Vagina (tissue), 2 donors: ENCODE measurements at regions not wholly inside any gene's neighbourhood (a gene's known extent, or its start where the extent isn't known, plus 50 kb on each side); places are given as distances from the start of the nearest gene placed in this dataset.

Experiments used
- DNase-seq, 2 donors: peaks; one replicate each; pipeline ENCODE4 v3.0.0-alpha.2; 2017; ENCODE audit errors: extremely low spot score in 2 of 2
- H3K27ac ChIP-seq: fragments of 200-600 bp; sonication (generic); one replicate; pipeline ENCODE4 v1.5.1; 2019
- H3K27me3 ChIP-seq: fragments of 200-600 bp; sonication (generic); one replicate; pipeline ENCODE4 v1.5.1; 2019
- H3K36me3 ChIP-seq, 2 donors: fragments of 200-600 bp; sonication (generic); one replicate each; pipeline ENCODE4 v1.5.1; 2017 to 2019
- H3K4me1 ChIP-seq: fragments of 200-600 bp; sonication (generic); one replicate; pipeline ENCODE4 v1.5.1; 2019
- H3K4me3 ChIP-seq, 2 donors: fragments of 200-600 bp; sonication (generic); 1 replicate in 1 of 2; 2 replicates in 1 of 2; pipeline ENCODE4 v1.5.1; 2016 to 2019
- H3K9me3 ChIP-seq: fragments of 200-600 bp; sonication (generic); one replicate; pipeline ENCODE4 v1.5.1; 2019
- CTCF ChIP-seq, 3 experiments: fragments of 450-650 bp in 2 of 3; fragments of 200-600 bp in 1 of 3; sonication (generic) in 1 of 3; IDR thresholded peaks; one replicate each; pipeline ENCODE4 v1.5.1; 2017 to 2019; ENCODE audit warnings: antibody characterized with exemption in 3 of 3, mild to moderate bottlenecking in 2 of 3, moderate library complexity in 2 of 3
- POLR2A ChIP-seq, 2 donors: fragments of 450-650 bp; IDR thresholded peaks; one replicate each; pipeline ENCODE4 v1.6.1; 2017; ENCODE audit warnings: antibody characterized with exemption in 2 of 2, mild to moderate bottlenecking in 2 of 2, moderate library complexity in 2 of 2
- POLR2AphosphoS5 ChIP-seq, 2 donors: sonication (generic); formaldehyde crosslinking; IDR thresholded peaks; one replicate each; pipeline ENCODE4 v1.9.0; 2017; ENCODE audit warnings: antibody characterized with exemption in 2 of 2, mild to moderate bottlenecking in 2 of 2, low read depth in 1 of 2; ENCODE audit not compliant: insufficient read depth in 1 of 2
- intact Hi-C: fragments of 100-400 bp; cut with DNase I; formaldehyde crosslinking; loops from one replicate; pipeline ENCODE4 v1.15.1; 2023

- TF ChIP-seq CTCF (IDR thresholded peaks at IDR 0.05): no peak
- no peak for TF ChIP-seq POLR2A (IDR thresholded peaks at IDR 0.05)
- no peak for TF ChIP-seq POLR2AphosphoS5 (IDR thresholded peaks at IDR 0.05; ENCODE audit: insufficient read depth in 1 of 2, low read depth in 1 of 2)
- intact Hi-C loops: no loop called here
These were observed 1040.7 kb upstream of the B3GALT2 start for GRCh38 chr1:194227161-194227560.

GRCh38 chr1:194225821-194226220 lies 1039.4 kb upstream of the B3GALT2 start:
- H3K4me1 ChIP-seq: no peaks in the 10 kb centered on the region
- H3K9me3 ChIP-seq: no peaks in the 10 kb centered on the region
- intact Hi-C loops: no loop called here
- DNase-seq: no peak
- no peak overlapping the region for H3K4me3 ChIP-seq
- H3K36me3 ChIP-seq: no peaks in the 10 kb centered on the region
- TF ChIP-seq POLR2AphosphoS5 (IDR thresholded peaks at IDR 0.05; ENCODE audit: insufficient read depth in 1 of 2, low read depth in 1 of 2): no peak
- no peak for TF ChIP-seq CTCF (IDR thresholded peaks at IDR 0.05)
- TF ChIP-seq POLR2A (IDR thresholded peaks at IDR 0.05): no peak
- H3K27ac ChIP-seq: no peak overlapping the region
- H3K27me3 ChIP-seq: no peaks in the 10 kb centered on the region

More at GRCh38 chr1:194227161-194227560, 1040.7 kb upstream of the B3GALT2 start:
- H3K4me1 ChIP-seq: no peaks in the 10 kb centered on the region
- H3K27me3 ChIP-seq: no peaks in the 10 kb centered on the region
- H3K36me3 ChIP-seq: no peaks in the 10 kb centered on the region
- no peak overlapping the region for H3K27ac ChIP-seq
- DNase-seq: no peak
- no peak overlapping the region for H3K4me3 ChIP-seq
- H3K9me3 ChIP-seq: no peaks in the 10 kb centered on the region

GRCh38 chr1:194223596-194223995 lies 1037.2 kb upstream of the B3GALT2 start:
- no peak for DNase-seq
- TF ChIP-seq POLR2AphosphoS5 (IDR thresholded peaks at IDR 0.05; ENCODE audit: insufficient read depth in 1 of 2, low read depth in 1 of 2): no peak
- TF ChIP-seq CTCF (IDR thresholded peaks at IDR 0.05): no peak
- no peak for TF ChIP-seq POLR2A (IDR thresholded peaks at IDR 0.05)
- no peaks in the 10 kb centered on the region for H3K9me3 ChIP-seq
- H3K36me3 ChIP-seq: no peaks in the 10 kb centered on the region
- no peak overlapping the region for H3K27ac ChIP-seq
- H3K27me3 ChIP-seq: no peaks in the 10 kb centered on the region
- no peaks in the 10 kb centered on the region for H3K4me1 ChIP-seq
- intact Hi-C loops: no loop called here
- H3K4me3 ChIP-seq: no peak overlapping the region

- Histone ChIP-seq H3K27me3 (no peaks in the 10 kb centered on the region), H3K36me3 (no peaks in the 10 kb centered on the region)
These were observed 1029.0 kb upstream of the B3GALT2 start for GRCh38 chr1:194215448-194215847.

GRCh38 chr1:194214735-194215134 lies 1028.3 kb upstream of the B3GALT2 start:
- no peaks in the 10 kb centered on the region for H3K27me3 ChIP-seq
- intact Hi-C loops: no loop called here

More at GRCh38 chr1:194215448-194215847, 1029.0 kb upstream of the B3GALT2 start:
- no peaks in the 10 kb centered on the region for H3K9me3 ChIP-seq
- no peak for DNase-seq
- H3K27ac ChIP-seq: no peak overlapping the region
- H3K4me3 ChIP-seq: no peak overlapping the region
- no peaks in the 10 kb centered on the region for H3K4me1 ChIP-seq
- TF ChIP-seq POLR2A (IDR thresholded peaks at IDR 0.05) (no peak), POLR2AphosphoS5 (IDR thresholded peaks at IDR 0.05; ENCODE audit: insufficient read depth in 1 of 2, low read depth in 1 of 2) (no peak)
- intact Hi-C loops: no loop called here

More at GRCh38 chr1:194214735-194215134, 1028.3 kb upstream of the B3GALT2 start:
- no peaks in the 10 kb centered on the region for H3K36me3 ChIP-seq
- H3K4me3 ChIP-seq: no peak overlapping the region
- TF ChIP-seq CTCF (IDR thresholded peaks at IDR 0.05) (no peak), POLR2A (IDR thresholded peaks at IDR 0.05) (no peak), POLR2AphosphoS5 (IDR thresholded peaks at IDR 0.05; ENCODE audit: insufficient read depth in 1 of 2, low read depth in 1 of 2) (no peak)
- H3K27ac ChIP-seq: no peak overlapping the region
- H3K4me1 ChIP-seq: no peaks in the 10 kb centered on the region
- no peaks in the 10 kb centered on the region for H3K9me3 ChIP-seq
- DNase-seq: no peak
